Activated CD8-positive, alpha-beta T cell treated with anti-CD3 and anti-CD28 coated beads for 36 hours (primary cell): ENCODE measurements at regions not wholly inside any gene's neighbourhood (a gene's known extent, or its start where the extent isn't known, plus 50 kb on each side); places are given as distances from the start of the nearest gene placed in this dataset.

ENCODE experiments used
- ATAC-seq: fragments of 200-7000 bp; cut with Tn5 transposase; one replicate; pipeline ENCODE4 v1.10.0; 2021; ENCODE audit warnings: mild to moderate bottlenecking, moderate library complexity
- CTCF ChIA-PET: fragments of 350-600 bp; sonication (Branson Sonifier 250); formaldehyde crosslinking; loops from one replicate; lab custom pipeline; 2021; ENCODE audit warnings: antibody characterized with exemption; lab: Charles Lee
- POLR2A ChIA-PET: fragments of 350-600 bp; sonication (Branson Sonifier 250); formaldehyde crosslinking; loops from one replicate; lab custom pipeline; 2021; ENCODE audit warnings: antibody characterized with exemption; lab: Charles Lee
- DNase-seq: peaks from one replicate; pipeline ENCODE4 v3.0.0-alpha.2; 2020
- H3K27ac Mint-ChIP-seq: one replicate; pipeline ENCODE4 v1.8.0; 2021; ENCODE audit warnings: mild to moderate bottlenecking, mixed read lengths
- H3K27me3 Mint-ChIP-seq: one replicate; pipeline ENCODE4 v1.8.0; 2021; ENCODE audit warnings: mixed read lengths
- H3K36me3 Mint-ChIP-seq: one replicate; pipeline ENCODE4 v1.8.0; 2021; ENCODE audit warnings: low read depth, mixed read lengths
- H3K4me1 Mint-ChIP-seq: one replicate; pipeline ENCODE4 v1.8.0; 2021; ENCODE audit warnings: low read depth, mixed read lengths
- H3K4me3 Mint-ChIP-seq: one replicate; pipeline ENCODE4 v1.8.0; 2021; ENCODE audit warnings: mild to moderate bottlenecking, moderate library complexity, mixed read lengths
- H3K9me3 Mint-ChIP-seq: one replicate; pipeline ENCODE4 v1.8.0; 2021; ENCODE audit warnings: mixed read lengths
- CTCF ChIP-seq: fragments of 200-600 bp; IDR thresholded peaks from one replicate; pipeline ENCODE4 v1.8.0; 2022; ENCODE audit warnings: antibody characterized with exemption, mild to moderate bottlenecking
- intact Hi-C: fragments of 100-400 bp; cut with micrococcal nuclease; formaldehyde crosslinking; loops from one replicate; pipeline ENCODE4 v1.10.0; 2022

GRCh38 chr7:18354108-18355085 lies 141.2 kb upstream of the HDAC9 start:
- ChIA-PET POLR2A (no interaction called here), CTCF (interaction anchor here (1.0 to 4.4 kb wide), 4 partner anchors 9 to 311 kb away, joined by 3 to 29 read pairs (median 4); no protein-coding TSS in a partner anchor)
- H3K4me3 Mint-ChIP-seq = no peak overlapping the region
- intact Hi-C loops = loop anchor here (5.0 to 10.0 kb wide), 3 partner anchors 220 to 1310 kb away; no protein-coding TSS in a partner anchor
- peaks cover 1% of the 10 kb centered on the region for H3K27me3 Mint-ChIP-seq
- ATAC-seq (no peak), DNase-seq (no peak)
- no peaks in the 10 kb centered on the region for H3K9me3 Mint-ChIP-seq
- no peak for TF ChIP-seq CTCF
- H3K27ac Mint-ChIP-seq = no peak overlapping the region
- H3K4me1 Mint-ChIP-seq = peaks cover 6% of the 10 kb centered on the region
- no peaks in the 10 kb centered on the region for H3K36me3 Mint-ChIP-seq

GRCh38 chr7:18356191-18356645 lies 139.3 kb upstream of the HDAC9 start:
- peak; percentile 61 for ATAC-seq
- ChIA-PET POLR2A (no interaction called here), CTCF (interaction anchor here (0.7 to 1.6 kb wide), 3 partner anchors 8 to 126 kb away, joined by 3 to 5 read pairs (median 5); no protein-coding TSS in a partner anchor)
- no peak overlapping the region for H3K4me3 Mint-ChIP-seq
- no peaks in the 10 kb centered on the region for H3K36me3 Mint-ChIP-seq
- intact Hi-C loops = loop anchor here (10.0 kb wide), 2 partner anchors 219 to 1309 kb away; no protein-coding TSS in a partner anchor
- no peak for DNase-seq
- H3K9me3 Mint-ChIP-seq = no peaks in the 10 kb centered on the region
- no peak overlapping the region for H3K27ac Mint-ChIP-seq
- TF ChIP-seq CTCF = peak; percentile 67
- peaks cover 1% of the 10 kb centered on the region for H3K27me3 Mint-ChIP-seq
- peaks cover 6% of the 10 kb centered on the region for H3K4me1 Mint-ChIP-seq

- no peak overlapping the region for H3K27ac Mint-ChIP-seq
These were observed 137.9 kb upstream of the HDAC9 start for GRCh38 chr7:18357691-18358090.

GRCh38 chr7:18361756-18362155 lies 133.8 kb upstream of the HDAC9 start:
- ChIA-PET CTCF (interaction anchor here (2.1 kb wide), 1 partner anchor 304 kb away, joined by 6 read pairs; no protein-coding TSS in a partner anchor), POLR2A (no interaction called here)
- Mint-ChIP-seq H3K27me3 (no peaks in the 10 kb centered on the region), H3K9me3 (no peaks in the 10 kb centered on the region), H3K27ac (no peak overlapping the region), H3K4me3 (no peak overlapping the region), H3K4me1 (no peaks in the 10 kb centered on the region), H3K36me3 (no peaks in the 10 kb centered on the region)
- intact Hi-C loops = no loop called here
- DNase-seq (no peak), ATAC-seq (no peak)
- no peak for TF ChIP-seq CTCF

More at GRCh38 chr7:18357691-18358090, 137.9 kb upstream of the HDAC9 start:
- Mint-ChIP-seq H3K9me3 (no peaks in the 10 kb centered on the region), H3K27me3 (peaks cover 1% of the 10 kb centered on the region), H3K4me1 (peaks cover 6% of the 10 kb centered on the region), H3K4me3 (no peak overlapping the region), H3K36me3 (no peaks in the 10 kb centered on the region)
- ChIA-PET CTCF (interaction anchor here (0.8 to 1.6 kb wide), 12 partner anchors 14 to 676 kb away, joined by 3 to 6 read pairs (median 3); no protein-coding TSS in a partner anchor), POLR2A (no interaction called here)
- TF ChIP-seq CTCF = no peak
- peak; percentile 69 for ATAC-seq
- intact Hi-C loops = loop anchor here (10.0 kb wide), 2 partner anchors 217 to 1307 kb away; no protein-coding TSS in a partner anchor
- DNase-seq = no peak
